WTC11 (cell line): ENCODE measurements at regions not wholly inside any gene's neighbourhood (a gene's known extent, or its start where the extent isn't known, plus 50 kb on each side); places are given as distances from the start of the nearest gene placed in this dataset.

Source experiments
- ATAC-seq: fragments of 200-7000 bp; cut with Tn5 transposase; 2 replicates; pipeline ENCODE4 v1.10.0; 2021; ENCODE audit warnings: mild to moderate bottlenecking, moderate library complexity
- CTCF ChIA-PET: fragments of 300-600 bp; sonication (Branson Sonifier 250); formaldehyde crosslinking; loops from one replicate; lab custom pipeline; 2021; ENCODE audit warnings: antibody characterized with exemption; lab: Charles Lee
- POLR2A ChIA-PET: fragments of 350-600 bp; sonication (Branson Sonifier 250); formaldehyde crosslinking; loops from one replicate; lab custom pipeline; 2021; ENCODE audit warnings: antibody characterized with exemption; lab: Charles Lee
- DNase-seq: peaks from one replicate; pipeline ENCODE4 v3.0.0; 2021; ENCODE audit warnings: low spot score
- H3K27ac Mint-ChIP-seq: 2 replicates; pipeline ENCODE4 v1.8.0; 2021; ENCODE audit warnings: mixed read lengths
- H3K27me3 Mint-ChIP-seq: 2 replicates; pipeline ENCODE4 v1.8.0; 2021; ENCODE audit warnings: low read depth, mild to moderate bottlenecking, moderate library complexity, mixed read lengths
- H3K36me3 Mint-ChIP-seq: 2 replicates; pipeline ENCODE4 v1.8.0; 2021; ENCODE audit warnings: mixed read lengths
- H3K4me1 Mint-ChIP-seq: 2 replicates; pipeline ENCODE4 v1.8.0; 2022; ENCODE audit warnings: mixed read lengths
- H3K4me3 Mint-ChIP-seq: 2 replicates; pipeline ENCODE4 v1.8.0; 2021; ENCODE audit warnings: mild to moderate bottlenecking, moderate library complexity, mixed read lengths
- H3K9me3 Mint-ChIP-seq: 2 replicates; pipeline ENCODE4 v1.8.0; 2021; ENCODE audit warnings: mixed read lengths
- CREM ChIP-seq: sonication (generic); formaldehyde crosslinking; IDR thresholded peaks from 2 replicates; pipeline ENCODE4 v1.8.1; 2022; ENCODE audit warnings: mild to moderate bottlenecking, missing genetic modification reagents, moderate library complexity
- EMX1 ChIP-seq: fragments of 250-450 bp; sonication (Bioruptor Pico); IDR thresholded peaks from 2 replicates; pipeline ENCODE4 v1.8.0; 2021; ENCODE audit warnings: mild to moderate bottlenecking
- JAZF1 ChIP-seq: fragments of 250-450 bp; sonication (Bioruptor Pico); IDR thresholded peaks from 2 replicates; pipeline ENCODE4 v1.9.0; 2021; ENCODE audit warnings: moderate library complexity, mild to moderate bottlenecking, inconsistent platforms
- NFATC4 ChIP-seq: fragments of 250-450 bp; sonication (Bioruptor Pico); IDR thresholded peaks from 2 replicates; pipeline ENCODE4 v1.9.0; 2021; ENCODE audit warnings: mild to moderate bottlenecking
- OVOL2 ChIP-seq: fragments of 250-450 bp; sonication (Bioruptor Pico); IDR thresholded peaks from 2 replicates; pipeline ENCODE4 v1.9.0; 2021; ENCODE audit warnings: mild to moderate bottlenecking, borderline replicate concordance
- SMAD4 ChIP-seq: sonication (generic); formaldehyde crosslinking; IDR thresholded peaks from 2 replicates; pipeline ENCODE4 v1.8.0; 2022; ENCODE audit warnings: mild to moderate bottlenecking, missing genetic modification reagents
- SOX15 ChIP-seq: fragments of 250-450 bp; sonication (Bioruptor Pico); IDR thresholded peaks from 2 replicates; pipeline ENCODE4 v1.9.0; 2021; ENCODE audit warnings: mild to moderate bottlenecking
- ZNF121 ChIP-seq: sonication (generic); formaldehyde crosslinking; IDR thresholded peaks from 2 replicates; pipeline ENCODE4 v1.8.0; 2023; ENCODE audit warnings: missing genetic modification reagents
- ZNF396 ChIP-seq: fragments of 250-450 bp; sonication (Bioruptor Pico); IDR thresholded peaks from 2 replicates; pipeline ENCODE4 v1.8.0; 2021; ENCODE audit warnings: mild to moderate bottlenecking, moderate library complexity, borderline replicate concordance
- ZNF671 ChIP-seq: fragments of 250-450 bp; sonication (Bioruptor Pico); IDR thresholded peaks from 2 replicates; pipeline ENCODE4 v1.8.0; 2021; ENCODE audit warnings: mild to moderate bottlenecking
- TF ChIP-seq, protein P1 (sequence below): sonication (generic); formaldehyde crosslinking; IDR thresholded peaks from 2 replicates; pipeline ENCODE4 v1.8.1; 2023; ENCODE audit warnings: mild to moderate bottlenecking, missing genetic modification reagents, borderline replicate concordance
- TF ChIP-seq, protein P2 (sequence below): fragments of 250-450 bp; sonication (Bioruptor Pico); conservative IDR thresholded peaks from 2 replicates; pipeline ENCODE4 v1.9.0; 2021; ENCODE audit warnings: mild to moderate bottlenecking
- TF ChIP-seq, protein P3 (sequence below): fragments of 250-450 bp; sonication (Bioruptor Pico); IDR thresholded peaks from 2 replicates; pipeline ENCODE4 v1.9.0; 2021; ENCODE audit warnings: mild to moderate bottlenecking, borderline replicate concordance
- TF ChIP-seq, protein P4 (sequence below): sonication (generic); formaldehyde crosslinking; IDR thresholded peaks from 2 replicates; pipeline ENCODE4 v1.8.1; 2022; ENCODE audit warnings: low read depth, missing genetic modification reagents, borderline replicate concordance
- TF ChIP-seq, protein P5 (sequence below): sonication (generic); formaldehyde crosslinking; IDR thresholded peaks from 2 replicates; pipeline ENCODE4 v1.8.1; 2023; ENCODE audit warnings: mild to moderate bottlenecking, missing genetic modification reagents, moderate library complexity
- TF ChIP-seq, protein P6 (sequence below): sonication (generic); formaldehyde crosslinking; IDR thresholded peaks from 2 replicates; pipeline ENCODE4 v1.8.1; 2022; ENCODE audit warnings: missing genetic modification reagents, borderline replicate concordance
- TF ChIP-seq, protein P7 (sequence below): fragments of 250-450 bp; sonication (Bioruptor Pico); IDR thresholded peaks from 2 replicates; pipeline ENCODE4 v1.9.0; 2021; ENCODE audit warnings: mild to moderate bottlenecking

DNA sequence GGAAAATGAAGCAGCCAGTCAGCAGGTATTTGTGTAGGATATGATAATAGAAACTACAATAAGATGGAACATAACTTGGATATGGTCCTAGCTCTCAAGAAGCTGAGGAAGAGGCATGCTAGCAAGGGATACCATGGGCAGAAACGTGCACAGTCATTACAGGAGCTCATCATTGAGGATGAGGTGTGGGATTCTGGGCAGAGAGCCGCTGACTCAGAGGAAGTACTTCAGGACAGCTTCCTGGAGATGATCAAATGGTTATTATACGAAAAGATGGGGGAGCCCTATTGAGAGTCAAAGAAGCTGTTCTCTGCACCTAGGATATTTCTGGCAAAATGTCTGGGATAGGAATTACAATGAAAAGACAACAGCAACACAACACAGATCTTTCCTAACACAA is 116.0 kb upstream of the PDE5A start:
- H3K4me1 Mint-ChIP-seq = no peaks in the 10 kb centered on the region
- no peaks in the 10 kb centered on the region for H3K9me3 Mint-ChIP-seq
- H3K27me3 Mint-ChIP-seq = no peaks in the 10 kb centered on the region
- H3K27ac Mint-ChIP-seq = no peak overlapping the region
- ChIA-PET POLR2A (no interaction called here), CTCF (interaction anchor here (0.6 kb wide), 1 partner anchor 21 kb away, joined by 3 read pairs; no protein-coding TSS in a partner anchor)
- H3K36me3 Mint-ChIP-seq = no peaks in the 10 kb centered on the region
- ATAC-seq = no peak
- no peak for DNase-seq
- TF ChIP-seq ZNF121 (CRISPR knock-in tag) (no peak), CREM (CRISPR knock-in tag) (no peak), ZNF671 (CRISPR knock-in tag) (no peak), JAZF1 (CRISPR knock-in tag) (no peak), SOX15 (CRISPR knock-in tag) (no peak), EMX1 (CRISPR knock-in tag) (no peak), ZNF396 (CRISPR knock-in tag) (no peak), NFATC4 (no peak), OVOL2 (CRISPR knock-in tag) (no peak), SMAD4 (CRISPR knock-in tag) (no peak)
- TF ChIP-seq, protein P1, sequence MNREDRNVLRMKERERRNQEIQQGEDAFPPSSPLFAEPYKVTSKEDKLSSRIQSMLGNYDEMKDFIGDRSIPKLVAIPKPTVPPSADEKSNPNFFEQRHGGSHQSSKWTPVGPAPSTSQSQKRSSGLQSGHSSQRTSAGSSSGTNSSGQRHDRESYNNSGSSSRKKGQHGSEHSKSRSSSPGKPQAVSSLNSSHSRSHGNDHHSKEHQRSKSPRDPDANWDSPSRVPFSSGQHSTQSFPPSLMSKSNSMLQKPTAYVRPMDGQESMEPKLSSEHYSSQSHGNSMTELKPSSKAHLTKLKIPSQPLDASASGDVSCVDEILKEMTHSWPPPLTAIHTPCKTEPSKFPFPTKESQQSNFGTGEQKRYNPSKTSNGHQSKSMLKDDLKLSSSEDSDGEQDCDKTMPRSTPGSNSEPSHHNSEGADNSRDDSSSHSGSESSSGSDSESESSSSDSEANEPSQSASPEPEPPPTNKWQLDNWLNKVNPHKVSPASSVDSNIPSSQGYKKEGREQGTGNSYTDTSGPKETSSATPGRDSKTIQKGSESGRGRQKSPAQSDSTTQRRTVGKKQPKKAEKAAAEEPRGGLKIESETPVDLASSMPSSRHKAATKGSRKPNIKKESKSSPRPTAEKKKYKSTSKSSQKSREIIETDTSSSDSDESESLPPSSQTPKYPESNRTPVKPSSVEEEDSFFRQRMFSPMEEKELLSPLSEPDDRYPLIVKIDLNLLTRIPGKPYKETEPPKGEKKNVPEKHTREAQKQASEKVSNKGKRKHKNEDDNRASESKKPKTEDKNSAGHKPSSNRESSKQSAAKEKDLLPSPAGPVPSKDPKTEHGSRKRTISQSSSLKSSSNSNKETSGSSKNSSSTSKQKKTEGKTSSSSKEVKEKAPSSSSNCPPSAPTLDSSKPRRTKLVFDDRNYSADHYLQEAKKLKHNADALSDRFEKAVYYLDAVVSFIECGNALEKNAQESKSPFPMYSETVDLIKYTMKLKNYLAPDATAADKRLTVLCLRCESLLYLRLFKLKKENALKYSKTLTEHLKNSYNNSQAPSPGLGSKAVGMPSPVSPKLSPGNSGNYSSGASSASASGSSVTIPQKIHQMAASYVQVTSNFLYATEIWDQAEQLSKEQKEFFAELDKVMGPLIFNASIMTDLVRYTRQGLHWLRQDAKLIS (CRISPR knock-in tag) = no peak
- TF ChIP-seq, protein P2, sequence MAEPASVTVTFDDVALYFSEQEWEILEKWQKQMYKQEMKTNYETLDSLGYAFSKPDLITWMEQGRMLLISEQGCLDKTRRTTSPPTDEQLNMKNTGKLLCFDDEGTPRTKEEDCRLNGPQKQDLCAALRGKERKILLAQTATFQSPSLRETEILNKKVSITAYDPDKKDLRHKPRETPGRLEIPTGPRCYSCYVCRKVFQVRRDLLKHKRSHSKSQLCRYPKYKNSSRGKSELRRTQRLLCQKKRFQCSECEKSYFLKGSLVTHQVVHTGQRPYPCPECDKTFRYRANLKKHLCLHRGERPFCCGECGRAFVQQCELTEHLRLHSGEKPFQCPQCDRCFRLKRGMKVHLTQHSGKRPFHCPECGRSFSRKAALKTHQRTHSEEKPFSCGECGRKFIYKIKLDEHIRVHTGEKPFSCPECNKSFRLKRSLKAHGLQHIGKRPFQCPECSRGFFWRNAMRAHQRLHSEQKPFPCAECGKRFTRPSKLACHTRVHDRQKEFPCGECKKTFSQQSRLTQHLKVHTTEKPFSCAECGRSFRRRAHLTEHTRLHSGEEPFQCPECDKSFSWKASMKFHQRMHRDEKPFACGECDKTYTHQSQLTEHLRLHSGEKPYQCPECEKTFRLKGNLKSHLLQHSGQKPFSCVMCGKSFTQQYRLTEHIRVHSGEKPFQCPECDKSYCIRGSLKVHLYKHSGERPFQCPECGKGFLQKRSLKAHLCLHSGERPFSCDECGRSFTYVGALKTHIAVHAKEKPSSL (CRISPR knock-in tag) = no peak
- TF ChIP-seq, protein P3, sequence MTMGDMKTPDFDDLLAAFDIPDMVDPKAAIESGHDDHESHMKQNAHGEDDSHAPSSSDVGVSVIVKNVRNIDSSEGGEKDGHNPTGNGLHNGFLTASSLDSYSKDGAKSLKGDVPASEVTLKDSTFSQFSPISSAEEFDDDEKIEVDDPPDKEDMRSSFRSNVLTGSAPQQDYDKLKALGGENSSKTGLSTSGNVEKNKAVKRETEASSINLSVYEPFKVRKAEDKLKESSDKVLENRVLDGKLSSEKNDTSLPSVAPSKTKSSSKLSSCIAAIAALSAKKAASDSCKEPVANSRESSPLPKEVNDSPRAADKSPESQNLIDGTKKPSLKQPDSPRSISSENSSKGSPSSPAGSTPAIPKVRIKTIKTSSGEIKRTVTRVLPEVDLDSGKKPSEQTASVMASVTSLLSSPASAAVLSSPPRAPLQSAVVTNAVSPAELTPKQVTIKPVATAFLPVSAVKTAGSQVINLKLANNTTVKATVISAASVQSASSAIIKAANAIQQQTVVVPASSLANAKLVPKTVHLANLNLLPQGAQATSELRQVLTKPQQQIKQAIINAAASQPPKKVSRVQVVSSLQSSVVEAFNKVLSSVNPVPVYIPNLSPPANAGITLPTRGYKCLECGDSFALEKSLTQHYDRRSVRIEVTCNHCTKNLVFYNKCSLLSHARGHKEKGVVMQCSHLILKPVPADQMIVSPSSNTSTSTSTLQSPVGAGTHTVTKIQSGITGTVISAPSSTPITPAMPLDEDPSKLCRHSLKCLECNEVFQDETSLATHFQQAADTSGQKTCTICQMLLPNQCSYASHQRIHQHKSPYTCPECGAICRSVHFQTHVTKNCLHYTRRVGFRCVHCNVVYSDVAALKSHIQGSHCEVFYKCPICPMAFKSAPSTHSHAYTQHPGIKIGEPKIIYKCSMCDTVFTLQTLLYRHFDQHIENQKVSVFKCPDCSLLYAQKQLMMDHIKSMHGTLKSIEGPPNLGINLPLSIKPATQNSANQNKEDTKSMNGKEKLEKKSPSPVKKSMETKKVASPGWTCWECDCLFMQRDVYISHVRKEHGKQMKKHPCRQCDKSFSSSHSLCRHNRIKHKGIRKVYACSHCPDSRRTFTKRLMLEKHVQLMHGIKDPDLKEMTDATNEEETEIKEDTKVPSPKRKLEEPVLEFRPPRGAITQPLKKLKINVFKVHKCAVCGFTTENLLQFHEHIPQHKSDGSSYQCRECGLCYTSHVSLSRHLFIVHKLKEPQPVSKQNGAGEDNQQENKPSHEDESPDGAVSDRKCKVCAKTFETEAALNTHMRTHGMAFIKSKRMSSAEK (CRISPR knock-in tag) = no peak
- TF ChIP-seq, protein P4, sequence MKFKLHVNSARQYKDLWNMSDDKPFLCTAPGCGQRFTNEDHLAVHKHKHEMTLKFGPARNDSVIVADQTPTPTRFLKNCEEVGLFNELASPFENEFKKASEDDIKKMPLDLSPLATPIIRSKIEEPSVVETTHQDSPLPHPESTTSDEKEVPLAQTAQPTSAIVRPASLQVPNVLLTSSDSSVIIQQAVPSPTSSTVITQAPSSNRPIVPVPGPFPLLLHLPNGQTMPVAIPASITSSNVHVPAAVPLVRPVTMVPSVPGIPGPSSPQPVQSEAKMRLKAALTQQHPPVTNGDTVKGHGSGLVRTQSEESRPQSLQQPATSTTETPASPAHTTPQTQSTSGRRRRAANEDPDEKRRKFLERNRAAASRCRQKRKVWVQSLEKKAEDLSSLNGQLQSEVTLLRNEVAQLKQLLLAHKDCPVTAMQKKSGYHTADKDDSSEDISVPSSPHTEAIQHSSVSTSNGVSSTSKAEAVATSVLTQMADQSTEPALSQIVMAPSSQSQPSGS (CRISPR knock-in tag) = no peak
- TF ChIP-seq, protein P5, sequence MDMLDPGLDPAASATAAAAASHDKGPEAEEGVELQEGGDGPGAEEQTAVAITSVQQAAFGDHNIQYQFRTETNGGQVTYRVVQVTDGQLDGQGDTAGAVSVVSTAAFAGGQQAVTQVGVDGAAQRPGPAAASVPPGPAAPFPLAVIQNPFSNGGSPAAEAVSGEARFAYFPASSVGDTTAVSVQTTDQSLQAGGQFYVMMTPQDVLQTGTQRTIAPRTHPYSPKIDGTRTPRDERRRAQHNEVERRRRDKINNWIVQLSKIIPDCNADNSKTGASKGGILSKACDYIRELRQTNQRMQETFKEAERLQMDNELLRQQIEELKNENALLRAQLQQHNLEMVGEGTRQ (CRISPR knock-in tag) = no peak
- TF ChIP-seq, protein P6, sequence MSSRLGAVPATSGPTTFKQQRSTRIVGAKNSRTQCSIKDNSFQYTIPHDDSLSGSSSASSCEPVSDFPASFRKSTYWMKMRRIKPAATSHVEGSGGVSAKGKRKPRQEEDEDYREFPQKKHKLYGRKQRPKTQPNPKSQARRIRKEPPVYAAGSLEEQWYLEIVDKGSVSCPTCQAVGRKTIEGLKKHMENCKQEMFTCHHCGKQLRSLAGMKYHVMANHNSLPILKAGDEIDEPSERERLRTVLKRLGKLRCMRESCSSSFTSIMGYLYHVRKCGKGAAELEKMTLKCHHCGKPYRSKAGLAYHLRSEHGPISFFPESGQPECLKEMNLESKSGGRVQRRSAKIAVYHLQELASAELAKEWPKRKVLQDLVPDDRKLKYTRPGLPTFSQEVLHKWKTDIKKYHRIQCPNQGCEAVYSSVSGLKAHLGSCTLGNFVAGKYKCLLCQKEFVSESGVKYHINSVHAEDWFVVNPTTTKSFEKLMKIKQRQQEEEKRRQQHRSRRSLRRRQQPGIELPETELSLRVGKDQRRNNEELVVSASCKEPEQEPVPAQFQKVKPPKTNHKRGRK (CRISPR knock-in tag) = no peak
- TF ChIP-seq, protein P7, sequence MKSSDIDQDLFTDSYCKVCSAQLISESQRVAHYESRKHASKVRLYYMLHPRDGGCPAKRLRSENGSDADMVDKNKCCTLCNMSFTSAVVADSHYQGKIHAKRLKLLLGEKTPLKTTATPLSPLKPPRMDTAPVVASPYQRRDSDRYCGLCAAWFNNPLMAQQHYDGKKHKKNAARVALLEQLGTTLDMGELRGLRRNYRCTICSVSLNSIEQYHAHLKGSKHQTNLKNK (CRISPR knock-in tag) = no peak
- H3K4me3 Mint-ChIP-seq = no peak overlapping the region
